Mucosa of rectum (tissue), 2 donors: ENCODE measurements at regions not wholly inside any gene's neighbourhood (a gene's known extent, or its start where the extent isn't known, plus 50 kb on each side); places are given as distances from the start of the nearest gene placed in this dataset.

ENCODE experiments used
- H3K27ac ChIP-seq, 2 donors: one replicate each; pipeline ENCODE4 v1.7.0; 2013; ENCODE audit warnings: inconsistent platforms in 2 of 2, low read depth in 2 of 2, low read length in 2 of 2
- H3K27me3 ChIP-seq, 2 donors: one replicate each; pipeline ENCODE4 v1.7.0; 2013; ENCODE audit warnings: low read length in 2 of 2; ENCODE audit not compliant: control insufficient read depth in 2 of 2, insufficient read depth in 2 of 2
- H3K36me3 ChIP-seq, 2 donors: one replicate each; pipeline ENCODE4 v1.7.0; 2013; ENCODE audit warnings: low read length in 2 of 2; ENCODE audit not compliant: control insufficient read depth in 2 of 2, insufficient read depth in 2 of 2
- H3K4me1 ChIP-seq, 2 donors: one replicate each; pipeline ENCODE4 v1.7.0; 2013; ENCODE audit warnings: low read length in 2 of 2, mild to moderate bottlenecking in 1 of 2; ENCODE audit not compliant: control insufficient read depth in 2 of 2, insufficient read depth in 2 of 2
- H3K4me3 ChIP-seq, 2 donors: one replicate each; pipeline ENCODE4 v1.7.0; 2013; ENCODE audit warnings: low read length in 2 of 2
- H3K9ac ChIP-seq, 2 donors: one replicate each; pipeline ENCODE4 v1.7.0; 2013; ENCODE audit warnings: low read length in 2 of 2, low read depth in 1 of 2, mild to moderate bottlenecking in 1 of 2
- H3K9me3 ChIP-seq, 2 donors: one replicate each; pipeline ENCODE4 v1.7.0; 2013; ENCODE audit warnings: low read length in 2 of 2; ENCODE audit not compliant: control insufficient read depth in 2 of 2
- donor health status: healthy.
- donor health status: Normal muscosa, but diverticular disease.

GRCh38 chr14:61939776-61940175 is 177.6 kb downstream of the SNAPC1 start:
- no peaks in the 10 kb centered on the region for H3K9me3 ChIP-seq
- H3K9ac ChIP-seq = no peak overlapping the region
- no peak overlapping the region for H3K27ac ChIP-seq
- no peaks in the 10 kb centered on the region for H3K4me1 ChIP-seq
- peaks cover 6% of the 10 kb centered on the region in 2 donors for H3K27me3 ChIP-seq
- H3K4me3 ChIP-seq = no peak overlapping the region
- no peaks in the 10 kb centered on the region for H3K36me3 ChIP-seq

GRCh38 chr14:61940666-61941420 is 178.6 kb downstream of the SNAPC1 start:
- no peak overlapping the region for H3K27ac ChIP-seq
- H3K36me3 ChIP-seq = no peaks in the 10 kb centered on the region
- H3K27me3 ChIP-seq = peaks cover 6% of the 10 kb centered on the region in 2 donors
- H3K9me3 ChIP-seq = no peaks in the 10 kb centered on the region
- no peaks in the 10 kb centered on the region for H3K4me1 ChIP-seq
- H3K4me3 ChIP-seq = no peak overlapping the region
- H3K9ac ChIP-seq = no peak overlapping the region

- H3K9ac ChIP-seq = no peak overlapping the region
- no peaks in the 10 kb centered on the region for H3K9me3 ChIP-seq
- no peaks in the 10 kb centered on the region for H3K36me3 ChIP-seq
- peaks cover 2 to 6% of the 10 kb centered on the region in 2 donors for H3K27me3 ChIP-seq
- no peak overlapping the region for H3K4me3 ChIP-seq
- no peaks in the 10 kb centered on the region for H3K4me1 ChIP-seq
- H3K27ac ChIP-seq = no peak overlapping the region
Observed at GRCh38 chr14:61941421-61942150, 179.4 kb downstream of the SNAPC1 start.

- H3K27ac ChIP-seq = no peak overlapping the region
- H3K4me3 ChIP-seq = no peak overlapping the region
- H3K9ac ChIP-seq = no peak overlapping the region
- H3K27me3 ChIP-seq = no peaks in the 10 kb centered on the region
- no peaks in the 10 kb centered on the region for H3K9me3 ChIP-seq
- no peaks in the 10 kb centered on the region for H3K4me1 ChIP-seq
- H3K36me3 ChIP-seq = no peaks in the 10 kb centered on the region
Observed at GRCh38 chr14:61948376-61948775, 186.2 kb downstream of the SNAPC1 start.

GRCh38 chr14:61950340-61950739 is 188.1 kb downstream of the SNAPC1 start:
- H3K36me3 ChIP-seq = no peaks in the 10 kb centered on the region
- H3K9me3 ChIP-seq = no peaks in the 10 kb centered on the region
- no peaks in the 10 kb centered on the region for H3K4me1 ChIP-seq
- H3K27ac ChIP-seq = no peak overlapping the region
- H3K4me3 ChIP-seq = no peak overlapping the region
- no peak overlapping the region for H3K9ac ChIP-seq
- H3K27me3 ChIP-seq = no peaks in the 10 kb centered on the region

- H3K9me3 ChIP-seq = no peaks in the 10 kb centered on the region
- H3K27ac ChIP-seq = no peak overlapping the region
- no peak overlapping the region for H3K4me3 ChIP-seq
- H3K4me1 ChIP-seq = no peaks in the 10 kb centered on the region
- no peaks in the 10 kb centered on the region for H3K36me3 ChIP-seq
- no peak overlapping the region for H3K9ac ChIP-seq
- no peaks in the 10 kb centered on the region for H3K27me3 ChIP-seq
Observed at GRCh38 chr14:61953602-61954001, 191.4 kb downstream of the SNAPC1 start.

- Histone ChIP-seq H3K4me1 (no peaks in the 10 kb centered on the region), H3K27me3 (no peaks in the 10 kb centered on the region), H3K9ac (no peak overlapping the region), H3K36me3 (no peaks in the 10 kb centered on the region), H3K4me3 (no peak overlapping the region), H3K9me3 (no peaks in the 10 kb centered on the region), H3K27ac (no peak overlapping the region)
Observed at GRCh38 chr14:61954306-61954705, 192.1 kb downstream of the SNAPC1 start.

GRCh38 chr14:61956517-61956916 is 194.3 kb downstream of the SNAPC1 start:
- Histone ChIP-seq H3K36me3 (no peaks in the 10 kb centered on the region), H3K9me3 (no peaks in the 10 kb centered on the region), H3K9ac (no peak overlapping the region), H3K4me1 (no peaks in the 10 kb centered on the region), H3K4me3 (no peak overlapping the region), H3K27ac (no peak overlapping the region), H3K27me3 (no peaks in the 10 kb centered on the region)

- H3K27ac ChIP-seq = no peak overlapping the region
- H3K4me1 ChIP-seq = no peaks in the 10 kb centered on the region
- H3K27me3 ChIP-seq = no peaks in the 10 kb centered on the region
- H3K9me3 ChIP-seq = no peaks in the 10 kb centered on the region
- H3K9ac ChIP-seq = no peak overlapping the region
- no peak overlapping the region for H3K4me3 ChIP-seq
- H3K36me3 ChIP-seq = no peaks in the 10 kb centered on the region
Observed at GRCh38 chr14:61959348-61959747, 197.1 kb downstream of the SNAPC1 start.

GRCh38 chr14:61961369-61961768 is 199.1 kb downstream of the SNAPC1 start:
- Histone ChIP-seq H3K4me3 (no peak overlapping the region), H3K27me3 (no peaks in the 10 kb centered on the region), H3K9ac (no peak overlapping the region), H3K36me3 (no peaks in the 10 kb centered on the region), H3K9me3 (no peaks in the 10 kb centered on the region), H3K4me1 (no peaks in the 10 kb centered on the region), H3K27ac (no peak overlapping the region)
